NB4 (cell line): ENCODE measurements at regions not wholly inside any gene's neighbourhood (a gene's known extent, or its start where the extent isn't known, plus 50 kb on each side); places are given as distances from the start of the nearest gene placed in this dataset.

Experiments used
- CTCF ChIP-seq: IDR thresholded peaks from one replicate; pipeline ENCODE4 v1.5.1; 2012; ENCODE audit warnings: low read depth, low read length
- MAX ChIP-seq: IDR thresholded peaks from 2 replicates; pipeline ENCODE4 v1.6.1; 2011; ENCODE audit warnings: low read depth, low read length
- POLR2A ChIP-seq: IDR thresholded peaks from 2 replicates; pipeline ENCODE4 v1.6.1; 2011; ENCODE audit warnings: mild to moderate bottlenecking; ENCODE audit not compliant: insufficient read length; ENCODE audit errors: extremely low read depth

- no peak for TF ChIP-seq CTCF
- no peak for TF ChIP-seq POLR2A
- no peak for TF ChIP-seq MAX
Measured at GRCh38 chr6:859936-860335, 167.0 kb upstream of the EXOC2 start.
